ENCODE measurements at regions not wholly inside any gene's neighbourhood (a gene's known extent, or its start where the extent isn't known, plus 50 kb on each side); places are given as distances from the start of the nearest gene placed in this dataset.

DNA sequence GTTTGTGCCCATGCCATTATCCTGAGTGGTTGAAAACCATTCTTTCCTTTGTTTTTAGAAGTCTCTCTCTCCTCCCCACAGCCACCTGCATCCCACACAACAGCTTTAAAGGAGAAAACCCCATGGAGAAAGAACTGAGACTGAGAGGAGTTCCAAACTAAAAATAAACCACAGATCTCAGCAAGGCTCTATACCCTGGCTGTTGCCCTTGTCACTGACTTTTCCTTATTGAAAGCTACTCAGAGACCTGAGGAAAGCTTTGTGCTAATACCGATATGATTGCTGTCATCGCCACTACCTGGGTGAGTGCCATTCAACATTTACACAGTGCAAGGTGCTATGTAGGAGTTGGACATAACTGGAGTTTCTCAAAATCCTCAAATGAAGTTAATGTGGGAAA is 55.5 kb upstream of the RASGRP1 start:
- H3K27me3 Mint-ChIP-seq (ENCODE audit: low read depth), result no peaks in the 10 kb centered on the region; the same call in 1 of the 2 replicates
- ChIA-PET CTCF (interaction anchor here (2.3 kb wide), 1 partner anchor 56 kb away, joined by 8 read pairs; the partner anchor contains the start of gene RASGRP1), POLR2A (no interaction called here)

More for the DNA sequence above, 55.5 kb upstream of the RASGRP1 start:
- no peak overlapping the region for H3K4me3 Mint-ChIP-seq
- DNase-seq (ENCODE audit: low spot score) (no peak), ATAC-seq (no peak)
- H3K9me3 Mint-ChIP-seq, result no peaks in the 10 kb centered on the region
- TF ChIP-seq TEAD4 (CRISPR knock-in tag; IDR thresholded peaks at IDR 0.05), result no peak
- TF ChIP-seq, protein P1, sequence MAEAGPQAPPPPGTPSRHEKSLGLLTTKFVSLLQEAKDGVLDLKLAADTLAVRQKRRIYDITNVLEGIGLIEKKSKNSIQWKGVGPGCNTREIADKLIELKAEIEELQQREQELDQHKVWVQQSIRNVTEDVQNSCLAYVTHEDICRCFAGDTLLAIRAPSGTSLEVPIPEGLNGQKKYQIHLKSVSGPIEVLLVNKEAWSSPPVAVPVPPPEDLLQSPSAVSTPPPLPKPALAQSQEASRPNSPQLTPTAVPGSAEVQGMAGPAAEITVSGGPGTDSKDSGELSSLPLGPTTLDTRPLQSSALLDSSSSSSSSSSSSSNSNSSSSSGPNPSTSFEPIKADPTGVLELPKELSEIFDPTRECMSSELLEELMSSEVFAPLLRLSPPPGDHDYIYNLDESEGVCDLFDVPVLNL (CRISPR knock-in tag; IDR thresholded peaks at IDR 0.05; ENCODE audit: borderline replicate concordance, low read depth), result no peak
- TF ChIP-seq, protein P2, sequence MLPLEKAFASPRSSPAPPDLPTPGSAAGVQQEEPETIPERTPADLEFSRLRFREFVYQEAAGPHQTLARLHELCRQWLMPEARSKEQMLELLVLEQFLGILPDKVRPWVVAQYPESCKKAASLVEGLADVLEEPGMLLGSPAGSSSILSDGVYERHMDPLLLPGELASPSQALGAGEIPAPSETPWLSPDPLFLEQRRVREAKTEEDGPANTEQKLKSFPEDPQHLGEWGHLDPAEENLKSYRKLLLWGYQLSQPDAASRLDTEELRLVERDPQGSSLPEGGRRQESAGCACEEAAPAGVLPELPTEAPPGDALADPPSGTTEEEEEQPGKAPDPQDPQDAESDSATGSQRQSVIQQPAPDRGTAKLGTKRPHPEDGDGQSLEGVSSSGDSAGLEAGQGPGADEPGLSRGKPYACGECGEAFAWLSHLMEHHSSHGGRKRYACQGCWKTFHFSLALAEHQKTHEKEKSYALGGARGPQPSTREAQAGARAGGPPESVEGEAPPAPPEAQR (CRISPR knock-in tag; IDR thresholded peaks at IDR 0.05), result no peak
- TF ChIP-seq, protein P3, sequence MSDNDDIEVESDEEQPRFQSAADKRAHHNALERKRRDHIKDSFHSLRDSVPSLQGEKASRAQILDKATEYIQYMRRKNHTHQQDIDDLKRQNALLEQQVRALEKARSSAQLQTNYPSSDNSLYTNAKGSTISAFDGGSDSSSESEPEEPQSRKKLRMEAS (CRISPR knock-in tag; IDR thresholded peaks at IDR 0.05), result no peak
- TF ChIP-seq, protein P4, sequence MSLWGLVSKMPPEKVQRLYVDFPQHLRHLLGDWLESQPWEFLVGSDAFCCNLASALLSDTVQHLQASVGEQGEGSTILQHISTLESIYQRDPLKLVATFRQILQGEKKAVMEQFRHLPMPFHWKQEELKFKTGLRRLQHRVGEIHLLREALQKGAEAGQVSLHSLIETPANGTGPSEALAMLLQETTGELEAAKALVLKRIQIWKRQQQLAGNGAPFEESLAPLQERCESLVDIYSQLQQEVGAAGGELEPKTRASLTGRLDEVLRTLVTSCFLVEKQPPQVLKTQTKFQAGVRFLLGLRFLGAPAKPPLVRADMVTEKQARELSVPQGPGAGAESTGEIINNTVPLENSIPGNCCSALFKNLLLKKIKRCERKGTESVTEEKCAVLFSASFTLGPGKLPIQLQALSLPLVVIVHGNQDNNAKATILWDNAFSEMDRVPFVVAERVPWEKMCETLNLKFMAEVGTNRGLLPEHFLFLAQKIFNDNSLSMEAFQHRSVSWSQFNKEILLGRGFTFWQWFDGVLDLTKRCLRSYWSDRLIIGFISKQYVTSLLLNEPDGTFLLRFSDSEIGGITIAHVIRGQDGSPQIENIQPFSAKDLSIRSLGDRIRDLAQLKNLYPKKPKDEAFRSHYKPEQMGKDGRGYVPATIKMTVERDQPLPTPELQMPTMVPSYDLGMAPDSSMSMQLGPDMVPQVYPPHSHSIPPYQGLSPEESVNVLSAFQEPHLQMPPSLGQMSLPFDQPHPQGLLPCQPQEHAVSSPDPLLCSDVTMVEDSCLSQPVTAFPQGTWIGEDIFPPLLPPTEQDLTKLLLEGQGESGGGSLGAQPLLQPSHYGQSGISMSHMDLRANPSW (CRISPR knock-in tag; conservative IDR thresholded peaks at IDR 0.05; ENCODE audit: low read depth), result no peak
- TF ChIP-seq, protein P5, sequence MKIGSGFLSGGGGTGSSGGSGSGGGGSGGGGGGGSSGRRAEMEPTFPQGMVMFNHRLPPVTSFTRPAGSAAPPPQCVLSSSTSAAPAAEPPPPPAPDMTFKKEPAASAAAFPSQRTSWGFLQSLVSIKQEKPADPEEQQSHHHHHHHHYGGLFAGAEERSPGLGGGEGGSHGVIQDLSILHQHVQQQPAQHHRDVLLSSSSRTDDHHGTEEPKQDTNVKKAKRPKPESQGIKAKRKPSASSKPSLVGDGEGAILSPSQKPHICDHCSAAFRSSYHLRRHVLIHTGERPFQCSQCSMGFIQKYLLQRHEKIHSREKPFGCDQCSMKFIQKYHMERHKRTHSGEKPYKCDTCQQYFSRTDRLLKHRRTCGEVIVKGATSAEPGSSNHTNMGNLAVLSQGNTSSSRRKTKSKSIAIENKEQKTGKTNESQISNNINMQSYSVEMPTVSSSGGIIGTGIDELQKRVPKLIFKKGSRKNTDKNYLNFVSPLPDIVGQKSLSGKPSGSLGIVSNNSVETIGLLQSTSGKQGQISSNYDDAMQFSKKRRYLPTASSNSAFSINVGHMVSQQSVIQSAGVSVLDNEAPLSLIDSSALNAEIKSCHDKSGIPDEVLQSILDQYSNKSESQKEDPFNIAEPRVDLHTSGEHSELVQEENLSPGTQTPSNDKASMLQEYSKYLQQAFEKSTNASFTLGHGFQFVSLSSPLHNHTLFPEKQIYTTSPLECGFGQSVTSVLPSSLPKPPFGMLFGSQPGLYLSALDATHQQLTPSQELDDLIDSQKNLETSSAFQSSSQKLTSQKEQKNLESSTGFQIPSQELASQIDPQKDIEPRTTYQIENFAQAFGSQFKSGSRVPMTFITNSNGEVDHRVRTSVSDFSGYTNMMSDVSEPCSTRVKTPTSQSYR (CRISPR knock-in tag; IDR thresholded peaks at IDR 0.05), result no peak
- TF ChIP-seq, protein P6, sequence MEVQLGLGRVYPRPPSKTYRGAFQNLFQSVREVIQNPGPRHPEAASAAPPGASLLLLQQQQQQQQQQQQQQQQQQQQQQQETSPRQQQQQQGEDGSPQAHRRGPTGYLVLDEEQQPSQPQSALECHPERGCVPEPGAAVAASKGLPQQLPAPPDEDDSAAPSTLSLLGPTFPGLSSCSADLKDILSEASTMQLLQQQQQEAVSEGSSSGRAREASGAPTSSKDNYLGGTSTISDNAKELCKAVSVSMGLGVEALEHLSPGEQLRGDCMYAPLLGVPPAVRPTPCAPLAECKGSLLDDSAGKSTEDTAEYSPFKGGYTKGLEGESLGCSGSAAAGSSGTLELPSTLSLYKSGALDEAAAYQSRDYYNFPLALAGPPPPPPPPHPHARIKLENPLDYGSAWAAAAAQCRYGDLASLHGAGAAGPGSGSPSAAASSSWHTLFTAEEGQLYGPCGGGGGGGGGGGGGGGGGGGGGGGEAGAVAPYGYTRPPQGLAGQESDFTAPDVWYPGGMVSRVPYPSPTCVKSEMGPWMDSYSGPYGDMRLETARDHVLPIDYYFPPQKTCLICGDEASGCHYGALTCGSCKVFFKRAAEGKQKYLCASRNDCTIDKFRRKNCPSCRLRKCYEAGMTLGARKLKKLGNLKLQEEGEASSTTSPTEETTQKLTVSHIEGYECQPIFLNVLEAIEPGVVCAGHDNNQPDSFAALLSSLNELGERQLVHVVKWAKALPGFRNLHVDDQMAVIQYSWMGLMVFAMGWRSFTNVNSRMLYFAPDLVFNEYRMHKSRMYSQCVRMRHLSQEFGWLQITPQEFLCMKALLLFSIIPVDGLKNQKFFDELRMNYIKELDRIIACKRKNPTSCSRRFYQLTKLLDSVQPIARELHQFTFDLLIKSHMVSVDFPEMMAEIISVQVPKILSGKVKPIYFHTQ (CRISPR knock-in tag; IDR thresholded peaks at IDR 0.05), result no peak
- TF ChIP-seq ZNF232 (CRISPR knock-in tag; IDR thresholded peaks at IDR 0.05), result no peak
- TF ChIP-seq, protein P7, sequence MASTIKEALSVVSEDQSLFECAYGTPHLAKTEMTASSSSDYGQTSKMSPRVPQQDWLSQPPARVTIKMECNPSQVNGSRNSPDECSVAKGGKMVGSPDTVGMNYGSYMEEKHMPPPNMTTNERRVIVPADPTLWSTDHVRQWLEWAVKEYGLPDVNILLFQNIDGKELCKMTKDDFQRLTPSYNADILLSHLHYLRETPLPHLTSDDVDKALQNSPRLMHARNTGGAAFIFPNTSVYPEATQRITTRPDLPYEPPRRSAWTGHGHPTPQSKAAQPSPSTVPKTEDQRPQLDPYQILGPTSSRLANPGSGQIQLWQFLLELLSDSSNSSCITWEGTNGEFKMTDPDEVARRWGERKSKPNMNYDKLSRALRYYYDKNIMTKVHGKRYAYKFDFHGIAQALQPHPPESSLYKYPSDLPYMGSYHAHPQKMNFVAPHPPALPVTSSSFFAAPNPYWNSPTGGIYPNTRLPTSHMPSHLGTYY (CRISPR knock-in tag; IDR thresholded peaks at IDR 0.05), result no peak
- no peak for TF ChIP-seq NFATC4 (CRISPR knock-in tag; IDR thresholded peaks at IDR 0.05)
- TF ChIP-seq, protein P8, sequence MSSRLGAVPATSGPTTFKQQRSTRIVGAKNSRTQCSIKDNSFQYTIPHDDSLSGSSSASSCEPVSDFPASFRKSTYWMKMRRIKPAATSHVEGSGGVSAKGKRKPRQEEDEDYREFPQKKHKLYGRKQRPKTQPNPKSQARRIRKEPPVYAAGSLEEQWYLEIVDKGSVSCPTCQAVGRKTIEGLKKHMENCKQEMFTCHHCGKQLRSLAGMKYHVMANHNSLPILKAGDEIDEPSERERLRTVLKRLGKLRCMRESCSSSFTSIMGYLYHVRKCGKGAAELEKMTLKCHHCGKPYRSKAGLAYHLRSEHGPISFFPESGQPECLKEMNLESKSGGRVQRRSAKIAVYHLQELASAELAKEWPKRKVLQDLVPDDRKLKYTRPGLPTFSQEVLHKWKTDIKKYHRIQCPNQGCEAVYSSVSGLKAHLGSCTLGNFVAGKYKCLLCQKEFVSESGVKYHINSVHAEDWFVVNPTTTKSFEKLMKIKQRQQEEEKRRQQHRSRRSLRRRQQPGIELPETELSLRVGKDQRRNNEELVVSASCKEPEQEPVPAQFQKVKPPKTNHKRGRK (CRISPR knock-in tag; IDR thresholded peaks at IDR 0.05; ENCODE audit: borderline replicate concordance), result no peak
- TF ChIP-seq CREM (CRISPR knock-in tag; IDR thresholded peaks at IDR 0.05), result no peak
- no peak for TF ChIP-seq MXD4 (CRISPR knock-in tag; IDR thresholded peaks at IDR 0.05; ENCODE audit: borderline replicate concordance)
- TF ChIP-seq ATF1 (CRISPR knock-in tag; IDR thresholded peaks at IDR 0.05), result no peak
- no peak for TF ChIP-seq KAT7 (CRISPR knock-in tag; IDR thresholded peaks at IDR 0.05; ENCODE audit: borderline replicate concordance)
- no peak for TF ChIP-seq JAZF1 (CRISPR knock-in tag; IDR thresholded peaks at IDR 0.05)
- TF ChIP-seq RORB (CRISPR knock-in tag; IDR thresholded peaks at IDR 0.05), result no peak
- TF ChIP-seq, protein P9, sequence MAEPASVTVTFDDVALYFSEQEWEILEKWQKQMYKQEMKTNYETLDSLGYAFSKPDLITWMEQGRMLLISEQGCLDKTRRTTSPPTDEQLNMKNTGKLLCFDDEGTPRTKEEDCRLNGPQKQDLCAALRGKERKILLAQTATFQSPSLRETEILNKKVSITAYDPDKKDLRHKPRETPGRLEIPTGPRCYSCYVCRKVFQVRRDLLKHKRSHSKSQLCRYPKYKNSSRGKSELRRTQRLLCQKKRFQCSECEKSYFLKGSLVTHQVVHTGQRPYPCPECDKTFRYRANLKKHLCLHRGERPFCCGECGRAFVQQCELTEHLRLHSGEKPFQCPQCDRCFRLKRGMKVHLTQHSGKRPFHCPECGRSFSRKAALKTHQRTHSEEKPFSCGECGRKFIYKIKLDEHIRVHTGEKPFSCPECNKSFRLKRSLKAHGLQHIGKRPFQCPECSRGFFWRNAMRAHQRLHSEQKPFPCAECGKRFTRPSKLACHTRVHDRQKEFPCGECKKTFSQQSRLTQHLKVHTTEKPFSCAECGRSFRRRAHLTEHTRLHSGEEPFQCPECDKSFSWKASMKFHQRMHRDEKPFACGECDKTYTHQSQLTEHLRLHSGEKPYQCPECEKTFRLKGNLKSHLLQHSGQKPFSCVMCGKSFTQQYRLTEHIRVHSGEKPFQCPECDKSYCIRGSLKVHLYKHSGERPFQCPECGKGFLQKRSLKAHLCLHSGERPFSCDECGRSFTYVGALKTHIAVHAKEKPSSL (CRISPR knock-in tag; conservative IDR thresholded peaks at IDR 0.05), result no peak
- TF ChIP-seq, protein P10, sequence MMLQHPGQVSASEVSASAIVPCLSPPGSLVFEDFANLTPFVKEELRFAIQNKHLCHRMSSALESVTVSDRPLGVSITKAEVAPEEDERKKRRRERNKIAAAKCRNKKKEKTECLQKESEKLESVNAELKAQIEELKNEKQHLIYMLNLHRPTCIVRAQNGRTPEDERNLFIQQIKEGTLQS (CRISPR knock-in tag; conservative IDR thresholded peaks at IDR 0.05), result no peak
- no peak for TF ChIP-seq ZNF416 (CRISPR knock-in tag; IDR thresholded peaks at IDR 0.05)
- no peaks in the 10 kb centered on the region for H3K36me3 Mint-ChIP-seq
- H3K27ac Mint-ChIP-seq, result no peak overlapping the region
- H3K4me1 Mint-ChIP-seq, result no peaks in the 10 kb centered on the region
